ENCODE measurements at regions not wholly inside any gene's neighbourhood (a gene's known extent, or its start where the extent isn't known, plus 50 kb on each side); places are given as distances from the start of the nearest gene placed in this dataset.
A peak's percentile ranks its signal among the peaks of the same experiment; 100 is the strongest.

GRCh38 chrX:39769748-39770147, 328.0 kb downstream of the BCOR start:
- TF ChIP-seq CTCF (IDR thresholded peaks at IDR 0.05; ENCODE audit: extremely low read depth, missing control alignments) = no peak
- no peak for DNase-seq (ENCODE audit: low spot score)

GRCh38 chrX:39771089-39771488, 326.7 kb downstream of the BCOR start:
- DNase-seq (ENCODE audit: low spot score) = no peak
- no peak for TF ChIP-seq CTCF (IDR thresholded peaks at IDR 0.05; ENCODE audit: extremely low read depth, missing control alignments)

DNA sequence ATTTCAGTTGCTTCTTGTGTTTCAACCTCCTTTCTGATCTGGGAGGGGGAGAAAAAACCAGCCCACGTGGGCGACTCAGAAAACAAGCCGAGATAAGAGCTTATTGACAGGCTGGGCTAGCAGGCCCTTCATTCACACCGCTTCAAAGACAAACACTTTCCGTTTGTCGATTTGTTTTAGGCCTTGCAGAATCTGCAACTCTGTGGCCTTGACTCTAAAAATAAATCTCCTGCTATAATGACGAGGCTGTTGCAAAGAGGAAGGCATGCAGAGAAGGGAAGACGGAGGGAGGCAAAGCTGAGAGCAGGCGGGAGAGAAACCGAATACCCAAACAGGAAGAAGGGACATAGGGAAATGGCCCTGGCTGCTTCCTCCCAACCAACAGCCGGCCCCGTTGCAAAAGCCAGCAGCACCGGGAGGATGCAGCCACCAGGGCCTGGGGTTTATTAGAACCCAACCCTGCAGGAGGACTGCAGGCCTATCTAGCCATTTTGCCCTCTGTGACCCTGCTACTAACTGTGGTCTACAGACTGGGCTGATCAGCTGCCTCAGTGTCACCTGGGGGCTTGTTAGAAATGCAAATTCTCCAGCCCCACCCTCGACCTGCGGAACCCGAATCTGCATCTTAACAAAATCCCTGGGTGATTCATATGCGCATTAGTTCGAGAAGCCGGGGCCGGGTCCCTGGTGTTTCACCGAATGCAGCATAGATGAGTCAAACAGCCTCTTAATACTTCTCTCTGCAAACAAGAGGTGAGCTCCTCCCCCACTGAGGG, 325.5 kb downstream of the BCOR start:
- TF ChIP-seq CTCF (IDR thresholded peaks at IDR 0.05; ENCODE audit: extremely low read depth, missing control alignments) = no peak
- DNase-seq (ENCODE audit: low spot score) = peak; percentile 16

DNA sequence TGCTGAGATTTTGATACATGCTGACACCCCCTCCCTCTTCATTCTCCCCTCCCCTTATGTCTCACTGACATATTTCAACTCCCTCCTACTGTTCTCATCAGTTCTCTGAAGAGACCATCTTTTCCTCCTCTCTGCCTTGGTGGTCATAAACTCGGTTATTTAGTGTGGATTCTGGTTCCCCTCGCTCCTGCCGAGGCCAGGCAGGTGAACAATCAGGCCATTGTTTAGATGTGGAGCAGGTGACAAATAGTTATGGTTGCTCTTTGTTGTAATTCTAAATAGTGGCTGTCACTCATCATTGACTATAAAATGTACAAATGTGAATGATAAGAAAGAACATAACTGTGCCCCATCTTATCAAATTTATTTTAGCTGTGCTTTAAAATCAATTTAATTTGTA, 324.6 kb downstream of the BCOR start:
- DNase-seq (ENCODE audit: low spot score) = no peak
- TF ChIP-seq CTCF (IDR thresholded peaks at IDR 0.05; ENCODE audit: extremely low read depth, missing control alignments) = no peak

- DNase-seq (ENCODE audit: low spot score) = no peak
- no peak for TF ChIP-seq CTCF (IDR thresholded peaks at IDR 0.05; ENCODE audit: extremely low read depth, missing control alignments)
Observed at GRCh38 chrX:39773923-39774773, 323.6 kb downstream of the BCOR start.

- TF ChIP-seq CTCF (IDR thresholded peaks at IDR 0.05; ENCODE audit: extremely low read depth, missing control alignments) = no peak
- DNase-seq (ENCODE audit: low spot score) = no peak
Observed at GRCh38 chrX:39774774-39775328, 322.9 kb downstream of the BCOR start.

GRCh38 chrX:39777623-39778025, 320.1 kb downstream of the BCOR start:
- no peak for TF ChIP-seq CTCF (IDR thresholded peaks at IDR 0.05; ENCODE audit: extremely low read depth, missing control alignments)
- DNase-seq (ENCODE audit: low spot score) = no peak
